OCI-LY1 (cell line): ENCODE measurements at regions not wholly inside any gene's neighbourhood (a gene's known extent, or its start where the extent isn't known, plus 50 kb on each side); places are given as distances from the start of the nearest gene placed in this dataset.

Source experiments
- EZH2 ChIP-seq: fragments of 200-600 bp; sonication (generic), shearing (Covaris generic); IDR thresholded peaks from 2 replicates; pipeline ENCODE4 v1.8.0; 2017; ENCODE audit warnings: borderline replicate concordance, mixed run types, mild to moderate bottlenecking, antibody characterized with exemption, low read length, moderate library complexity, mixed read lengths
- TF ChIP-seq, protein P1 (sequence below): fragments of 200-600 bp; sonication (generic), shearing (Covaris generic); IDR thresholded peaks from 2 replicates; pipeline ENCODE4 v1.5.1; 2017; ENCODE audit warnings: mild to moderate bottlenecking, antibody characterized with exemption, low read length, moderate library complexity, mixed read lengths

DNA sequence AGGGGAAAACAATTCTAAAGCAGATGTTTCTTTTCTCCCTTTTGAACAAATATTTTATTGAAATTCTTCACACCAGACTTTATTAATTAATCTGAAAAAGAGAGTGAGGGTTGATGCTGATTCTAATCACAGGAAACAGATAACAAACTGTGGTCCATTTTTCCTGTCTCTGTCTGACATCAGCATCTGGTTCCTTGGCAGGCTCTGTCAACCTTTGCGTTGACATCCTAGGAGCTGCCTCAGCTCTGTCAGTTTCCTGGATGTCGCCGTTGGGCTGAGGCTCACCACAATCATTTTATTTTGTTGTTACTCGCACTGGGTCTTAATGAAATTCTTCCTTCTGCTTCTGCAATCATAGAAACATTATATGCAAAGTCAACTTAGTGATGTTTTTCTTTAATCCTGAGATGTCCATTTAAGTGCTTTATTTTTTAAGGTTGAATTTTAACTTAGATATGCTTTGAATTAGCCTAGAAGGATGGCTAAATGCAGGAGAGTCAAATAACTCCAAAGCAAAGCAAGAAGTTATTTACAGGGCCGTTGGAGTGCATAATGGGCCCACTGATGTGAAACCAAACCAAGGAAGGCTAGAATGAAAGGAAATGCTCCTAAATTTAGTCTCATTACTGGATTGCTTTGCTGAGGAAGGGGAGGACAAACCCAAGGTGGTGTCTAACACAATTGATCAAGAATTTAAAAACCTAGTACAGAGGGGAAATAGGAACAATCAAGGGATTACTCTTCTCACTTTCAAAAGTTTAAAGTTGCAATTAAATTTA, 542.4 kb downstream of the FLRT2 start:
- TF ChIP-seq, protein P1, sequence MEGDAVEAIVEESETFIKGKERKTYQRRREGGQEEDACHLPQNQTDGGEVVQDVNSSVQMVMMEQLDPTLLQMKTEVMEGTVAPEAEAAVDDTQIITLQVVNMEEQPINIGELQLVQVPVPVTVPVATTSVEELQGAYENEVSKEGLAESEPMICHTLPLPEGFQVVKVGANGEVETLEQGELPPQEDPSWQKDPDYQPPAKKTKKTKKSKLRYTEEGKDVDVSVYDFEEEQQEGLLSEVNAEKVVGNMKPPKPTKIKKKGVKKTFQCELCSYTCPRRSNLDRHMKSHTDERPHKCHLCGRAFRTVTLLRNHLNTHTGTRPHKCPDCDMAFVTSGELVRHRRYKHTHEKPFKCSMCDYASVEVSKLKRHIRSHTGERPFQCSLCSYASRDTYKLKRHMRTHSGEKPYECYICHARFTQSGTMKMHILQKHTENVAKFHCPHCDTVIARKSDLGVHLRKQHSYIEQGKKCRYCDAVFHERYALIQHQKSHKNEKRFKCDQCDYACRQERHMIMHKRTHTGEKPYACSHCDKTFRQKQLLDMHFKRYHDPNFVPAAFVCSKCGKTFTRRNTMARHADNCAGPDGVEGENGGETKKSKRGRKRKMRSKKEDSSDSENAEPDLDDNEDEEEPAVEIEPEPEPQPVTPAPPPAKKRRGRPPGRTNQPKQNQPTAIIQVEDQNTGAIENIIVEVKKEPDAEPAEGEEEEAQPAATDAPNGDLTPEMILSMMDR = no peak
- TF ChIP-seq EZH2 = no peak
